CD14-positive monocyte (primary cell): ENCODE measurements at regions not wholly inside any gene's neighbourhood (a gene's known extent, or its start where the extent isn't known, plus 50 kb on each side); places are given as distances from the start of the nearest gene placed in this dataset.
"Not testable (repeated sequence)": the region's sequence is repeated elsewhere in the genome, so short reads cannot be mapped to it uniquely, and the experiment has no call there.

ENCODE experiments used
- DNase-seq, 3 donors: peaks; one replicate each; pipeline ENCODE4 v3.0.0-alpha.2; 2011 to 2022
- H2AFZ ChIP-seq: 2 replicates; pipeline ENCODE4 v1.6.0; 2012; ENCODE audit warnings: mild to moderate bottlenecking, low read depth, low read length, inconsistent platforms; ENCODE audit not compliant: insufficient read depth, poor library complexity, severe bottlenecking
- H3K27ac ChIP-seq, 2 donors: 1 replicate in 1 of 2; 2 replicates in 1 of 2; pipeline ENCODE4 v1.5.1; 2012 to 2013; ENCODE audit warnings: low read length in 2 of 2, control low read depth in 1 of 2, inconsistent platforms in 1 of 2, low read depth in 1 of 2, mild to moderate bottlenecking in 1 of 2
- H3K27me3 ChIP-seq, 2 donors: one replicate each; pipeline versions ENCODE4 v1.6.0 to v1.6.1; 2011 to 2013; ENCODE audit warnings: low read length in 2 of 2; ENCODE audit not compliant: control insufficient read depth in 2 of 2, insufficient read depth in 2 of 2
- H3K36me3 ChIP-seq, 2 donors: replicated peaks in 1 of 2; 1 replicate in 1 of 2; 2 replicates in 1 of 2; pipeline versions ENCODE4 v1.5.1 to v1.6.1; 2012 to 2013; ENCODE audit warnings: low read length in 2 of 2, control low read depth in 1 of 2, inconsistent platforms in 1 of 2, mild to moderate bottlenecking in 1 of 2; ENCODE audit not compliant: insufficient read depth in 2 of 2, control insufficient read depth in 1 of 2
- H3K4me1 ChIP-seq, 2 donors: 1 replicate in 1 of 2; 2 replicates in 1 of 2; pipeline versions ENCODE4 v1.5.1 to v1.6.1; 2012 to 2013; ENCODE audit warnings: low read length in 2 of 2, control low read depth in 1 of 2, inconsistent platforms in 1 of 2, mild to moderate bottlenecking in 1 of 2, moderate library complexity in 1 of 2; ENCODE audit not compliant: insufficient read depth in 2 of 2, control insufficient read depth in 1 of 2
- H3K4me2 ChIP-seq: replicated peaks from 2 replicates; pipeline ENCODE3; 2012; ENCODE audit warnings: low read length, moderate library complexity, mild to moderate bottlenecking; ENCODE audit not compliant: poor library complexity, severe bottlenecking; ENCODE audit errors: extremely low read depth
- H3K4me3 ChIP-seq, 3 experiments: fragments of 200-600 bp in 1 of 3; sonication (generic) in 1 of 3; replicated peaks in 1 of 3; 1 replicate in 2 of 3; 2 replicates in 1 of 3; pipeline ENCODE4 v1.5.1; 2011 to 2013; ENCODE audit warnings: low read length in 3 of 3, mild to moderate bottlenecking in 3 of 3, control low read depth in 2 of 3, low read depth in 2 of 3, inconsistent platforms in 1 of 3, moderate library complexity in 1 of 3
- H3K79me2 ChIP-seq: 2 replicates; pipeline ENCODE4 v1.6.0; 2012; ENCODE audit warnings: mild to moderate bottlenecking, control low read depth, inconsistent platforms, low read length, moderate library complexity; ENCODE audit not compliant: insufficient read depth
- H3K9ac ChIP-seq: 2 replicates; pipeline ENCODE4 v1.6.0; 2017; ENCODE audit warnings: low read length, mild to moderate bottlenecking; ENCODE audit not compliant: insufficient read depth, poor library complexity, severe bottlenecking
- H3K9me3 ChIP-seq, 2 donors: replicated peaks in 1 of 2; 1 replicate in 1 of 2; 2 replicates in 1 of 2; pipeline versions ENCODE4 v1.5.1 to v1.6.1; 2012 to 2013; ENCODE audit warnings: low read length in 2 of 2, control low read depth in 1 of 2; ENCODE audit not compliant: control insufficient read depth in 1 of 2, insufficient read depth in 1 of 2
- H4K20me1 ChIP-seq: 2 replicates; pipeline ENCODE4 v1.6.0; 2012; ENCODE audit warnings: mild to moderate bottlenecking, low read length, control low read depth, moderate library complexity; ENCODE audit not compliant: insufficient read depth
- H3K27ac Mint-ChIP-seq, 7 donors: one replicate each; pipeline ENCODE4 v1.8.0; 2020; ENCODE audit warnings: mild to moderate bottlenecking in 7 of 7, mixed read lengths in 7 of 7, moderate library complexity in 6 of 7, inconsistent platforms in 2 of 7
- H3K27me3 Mint-ChIP-seq, 3 donors: one replicate each; pipeline ENCODE4 v1.8.0; 2021 to 2022; ENCODE audit warnings: low read depth in 3 of 3, mild to moderate bottlenecking in 3 of 3, mixed read lengths in 3 of 3, moderate library complexity in 3 of 3, inconsistent platforms in 1 of 3
- H3K36me3 Mint-ChIP-seq, 2 donors: one replicate each; pipeline ENCODE4 v1.8.0; 2020; ENCODE audit warnings: mixed read lengths in 2 of 2, inconsistent platforms in 1 of 2, mild to moderate bottlenecking in 1 of 2
- H3K4me1 Mint-ChIP-seq: one replicate; pipeline ENCODE4 v1.8.0; 2020; ENCODE audit warnings: mild to moderate bottlenecking, mixed read lengths
- H3K4me3 Mint-ChIP-seq, 2 donors: one replicate each; pipeline ENCODE4 v1.8.0; 2020; ENCODE audit warnings: mild to moderate bottlenecking in 2 of 2, mixed read lengths in 2 of 2, moderate library complexity in 1 of 2
- H3K9me3 Mint-ChIP-seq, 7 donors: one replicate each; pipeline ENCODE4 v1.8.0; 2020 to 2022; ENCODE audit warnings: mixed read lengths in 7 of 7, mild to moderate bottlenecking in 6 of 7, moderate library complexity in 6 of 7, inconsistent platforms in 2 of 7
- WGBS: methylation state at CpG from one replicate; pipeline ENCODE4 v1.1.5; 2013; ENCODE audit warnings: missing lambda C conversion rate; ENCODE audit not compliant: insufficient coverage; 5-methylcytosine and 5-hydroxymethylcytosine counted together
- intact Hi-C, 2 donors: fragments of 100-400 bp; cut with micrococcal nuclease; formaldehyde crosslinking; loops; one replicate each; pipeline versions ENCODE4 v1.15.0 to v1.15.1; 2023
- TF ChIP-seq, protein P1 (sequence below): fragments of 200-600 bp; IDR thresholded peaks from one replicate; pipeline ENCODE4 v1.8.0; 2022; ENCODE audit warnings: antibody characterized with exemption, mild to moderate bottlenecking

DNA sequence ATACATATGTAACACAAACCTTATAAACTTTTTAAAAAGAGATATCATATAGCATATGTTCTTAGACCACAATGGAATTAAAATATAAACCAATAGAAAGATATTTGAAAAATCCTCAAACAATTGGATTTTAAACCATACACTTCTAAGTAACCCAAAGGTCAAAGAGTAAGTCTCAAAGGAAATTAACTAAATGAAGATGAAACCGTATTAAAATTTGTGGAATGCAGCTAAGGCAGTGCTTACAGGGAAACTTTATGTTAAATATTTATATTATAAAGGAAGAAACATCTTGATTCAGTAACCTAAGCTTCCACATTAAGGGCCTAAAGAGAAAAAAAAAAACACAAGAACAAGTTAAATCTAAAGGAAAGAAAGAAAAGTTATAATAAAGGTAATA is 966.1 kb downstream of the SLC4A3 start:
- peaks cover 0 to 4% (median 0%) of the 10 kb centered on the region in 7 donors for H3K9me3 Mint-ChIP-seq
- Histone ChIP-seq H3K27ac (no peak overlapping the region), H3K27me3 (no peaks in the 10 kb centered on the region), H4K20me1 (no peaks in the 10 kb centered on the region), H2AFZ (no peak overlapping the region), H3K9ac (no peak overlapping the region), H3K4me2 (no peak overlapping the region), H3K4me1 (no peaks in the 10 kb centered on the region), H3K9me3 (no peaks in the 10 kb centered on the region), H3K36me3 (no peaks in the 10 kb centered on the region), H3K4me3 (no peak overlapping the region), H3K79me2 (no peaks in the 10 kb centered on the region)
- H3K4me3 Mint-ChIP-seq = no peak overlapping the region
- H3K27me3 Mint-ChIP-seq = peaks cover 0 to 1% (median 0%) of the 10 kb centered on the region in 3 donors
- WGBS = no CpG with 5 or more reads among the region's 1 CpG
- intact Hi-C loops = no loop called here
- H3K36me3 Mint-ChIP-seq = no peaks in the 10 kb centered on the region
- DNase-seq = no peak
- H3K27ac Mint-ChIP-seq = no peak overlapping the region
- no peaks in the 10 kb centered on the region for H3K4me1 Mint-ChIP-seq
- TF ChIP-seq, protein P1, sequence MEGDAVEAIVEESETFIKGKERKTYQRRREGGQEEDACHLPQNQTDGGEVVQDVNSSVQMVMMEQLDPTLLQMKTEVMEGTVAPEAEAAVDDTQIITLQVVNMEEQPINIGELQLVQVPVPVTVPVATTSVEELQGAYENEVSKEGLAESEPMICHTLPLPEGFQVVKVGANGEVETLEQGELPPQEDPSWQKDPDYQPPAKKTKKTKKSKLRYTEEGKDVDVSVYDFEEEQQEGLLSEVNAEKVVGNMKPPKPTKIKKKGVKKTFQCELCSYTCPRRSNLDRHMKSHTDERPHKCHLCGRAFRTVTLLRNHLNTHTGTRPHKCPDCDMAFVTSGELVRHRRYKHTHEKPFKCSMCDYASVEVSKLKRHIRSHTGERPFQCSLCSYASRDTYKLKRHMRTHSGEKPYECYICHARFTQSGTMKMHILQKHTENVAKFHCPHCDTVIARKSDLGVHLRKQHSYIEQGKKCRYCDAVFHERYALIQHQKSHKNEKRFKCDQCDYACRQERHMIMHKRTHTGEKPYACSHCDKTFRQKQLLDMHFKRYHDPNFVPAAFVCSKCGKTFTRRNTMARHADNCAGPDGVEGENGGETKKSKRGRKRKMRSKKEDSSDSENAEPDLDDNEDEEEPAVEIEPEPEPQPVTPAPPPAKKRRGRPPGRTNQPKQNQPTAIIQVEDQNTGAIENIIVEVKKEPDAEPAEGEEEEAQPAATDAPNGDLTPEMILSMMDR = no peak

DNA sequence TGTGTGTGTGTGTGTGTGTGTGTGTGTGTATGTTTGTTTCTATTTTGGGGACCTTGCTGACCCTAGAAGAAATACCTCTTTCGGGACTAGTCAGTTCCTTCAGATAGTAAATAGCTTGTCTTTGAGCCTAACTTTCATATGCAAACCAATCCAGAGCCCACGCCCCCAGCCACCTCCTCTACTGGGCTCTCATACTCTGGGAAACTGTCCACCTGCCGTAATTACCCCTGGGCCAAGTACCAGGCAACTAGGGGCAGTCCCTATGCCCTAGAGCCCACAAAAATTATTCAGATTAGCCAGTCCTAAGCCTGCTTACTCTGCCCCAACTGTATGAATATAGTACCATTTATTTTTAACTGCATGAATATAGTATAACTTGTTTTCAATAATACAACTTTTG is 970.4 kb downstream of the EPHA4 start:
- Histone ChIP-seq H3K79me2 (no peaks in the 10 kb centered on the region), H3K27ac (no peak overlapping the region), H4K20me1 (no peaks in the 10 kb centered on the region), H3K9ac (no peak overlapping the region), H3K4me3 (no peak overlapping the region), H3K9me3 (peaks cover 0 to 8% of the 10 kb centered on the region in 2 donors), H2AFZ (no peak overlapping the region), H3K4me2 (no peak overlapping the region), H3K27me3 (no peaks in the 10 kb centered on the region), H3K4me1 (no peaks in the 10 kb centered on the region), H3K36me3 (no peaks in the 10 kb centered on the region)
- H3K4me1 Mint-ChIP-seq = no peaks in the 10 kb centered on the region
- H3K27me3 Mint-ChIP-seq = no peaks in the 10 kb centered on the region
- DNase-seq = no peak
- intact Hi-C loops = no loop called here
- TF ChIP-seq, protein P1 = no peak
- no peaks in the 10 kb centered on the region for H3K36me3 Mint-ChIP-seq
- no peak overlapping the region for H3K27ac Mint-ChIP-seq
- H3K9me3 Mint-ChIP-seq = peaks cover 1 to 7% (median 5%) of the 10 kb centered on the region in 7 donors
- H3K4me3 Mint-ChIP-seq = no peak overlapping the region
- 85% methylated on average over 2 of the region's 3 CpGs for WGBS

GRCh38 chr2:220613004-220613403 is 959.1 kb downstream of the EPHA4 start:
- H4K20me1 ChIP-seq, H3K4me3 ChIP-seq, H3K9ac ChIP-seq, H3K4me3 Mint-ChIP-seq, H3K9me3 Mint-ChIP-seq, H3K4me1 Mint-ChIP-seq, DNase-seq, H3K27me3 Mint-ChIP-seq, H2AFZ ChIP-seq, H3K36me3 ChIP-seq, H3K36me3 Mint-ChIP-seq, intact Hi-C loops, H3K27ac Mint-ChIP-seq, H3K27me3 ChIP-seq, H3K27ac ChIP-seq, H3K4me1 ChIP-seq, H3K79me2 ChIP-seq, H3K4me2 ChIP-seq, H3K9me3 ChIP-seq: not testable (repeated sequence)
- no CpG with 5 or more reads among the region's 8 CpGs for WGBS
